H1 (cell line): ENCODE measurements at regions not wholly inside any gene's neighbourhood (a gene's known extent, or its start where the extent isn't known, plus 50 kb on each side); places are given as distances from the start of the nearest gene placed in this dataset.

Experiments
- BACH1 ChIP-seq: IDR thresholded peaks from 2 replicates; pipeline ENCODE4 v1.6.1; 2012; ENCODE audit warnings: low read length, improper control_type of control experiment
- GABPA ChIP-seq: IDR thresholded peaks from 2 replicates; pipeline ENCODE4 v1.6.1; 2011; ENCODE audit warnings: mild to moderate bottlenecking, low read length, moderate library complexity, borderline replicate concordance; ENCODE audit not compliant: insufficient read depth
- JUN ChIP-seq: IDR thresholded peaks from 2 replicates; pipeline ENCODE4 v1.6.1; 2011; ENCODE audit warnings: low read depth, mild to moderate bottlenecking, improper control_type of control experiment, low read length
- JUND ChIP-seq: IDR thresholded peaks from 2 replicates; pipeline ENCODE4 v1.6.1; 2011; ENCODE audit warnings: mild to moderate bottlenecking, improper control_type of control experiment, low read length
- KDM1A ChIP-seq: fragments of 200-600, 300-600 bp; sonication (generic); IDR thresholded peaks from 2 replicates; pipeline ENCODE4 v1.7.1; 2016; ENCODE audit warnings: mild to moderate bottlenecking, low read length, borderline replicate concordance
- MAFK ChIP-seq: IDR thresholded peaks from 2 replicates; pipeline ENCODE4 v1.6.1; 2012; ENCODE audit warnings: low read depth, mild to moderate bottlenecking, improper control_type of control experiment, low read length
- SRF ChIP-seq: IDR thresholded peaks from 2 replicates; pipeline ENCODE4 v1.6.1; 2011; ENCODE audit warnings: mild to moderate bottlenecking, low read depth, low read length, moderate library complexity
- TAF1 ChIP-seq: IDR thresholded peaks from 2 replicates; pipeline ENCODE4 v1.6.1; 2011; ENCODE audit warnings: mild to moderate bottlenecking, low read depth, low read length

GRCh38 chr2:132268977-132269523 is 107.3 kb upstream of the ANKRD30BL start (continued):
- no peak for TF ChIP-seq MAFK
- no peak for TF ChIP-seq JUND
- no peak for TF ChIP-seq KDM1A
- no peak for TF ChIP-seq BACH1
- no peak for TF ChIP-seq SRF
- no peak for TF ChIP-seq GABPA
- no peak for TF ChIP-seq JUN
- no peak for TF ChIP-seq TAF1
